ENCODE measurements at regions not wholly inside any gene's neighbourhood (a gene's known extent, or its start where the extent isn't known, plus 50 kb on each side); places are given as distances from the start of the nearest gene placed in this dataset.

- Mint-ChIP-seq H3K27me3 (no peaks in the 10 kb centered on the region), H3K36me3 (ENCODE audit: low read depth) (no peaks in the 10 kb centered on the region), H3K4me3 (no peak overlapping the region), H3K4me1 (no peaks in the 10 kb centered on the region), H3K27ac (no peak overlapping the region)
- H3K9me3 ChIP-seq (ENCODE audit: control insufficient read depth, low read length, poor library complexity, severe bottlenecking) = no peaks in the 10 kb centered on the region
- DNase-seq (no peak), ATAC-seq (no peak)
Measured at GRCh38 chr1:60390593-60391282, 317.2 kb upstream of the C1orf87 start.

- Mint-ChIP-seq H3K27me3 (no peaks in the 10 kb centered on the region), H3K27ac (no peak overlapping the region), H3K4me3 (no peak overlapping the region), H3K4me1 (no peaks in the 10 kb centered on the region), H3K36me3 (ENCODE audit: low read depth) (no peaks in the 10 kb centered on the region)
- no peaks in the 10 kb centered on the region for H3K9me3 ChIP-seq (ENCODE audit: control insufficient read depth, low read length, poor library complexity, severe bottlenecking)
- DNase-seq = no peak
- ATAC-seq = no peak
Measured at GRCh38 chr1:60388092-60388987, 314.8 kb upstream of the C1orf87 start.

GRCh38 chr1:60387175-60387574 lies 313.6 kb upstream of the C1orf87 start:
- no peak for DNase-seq
- H3K4me1 Mint-ChIP-seq = no peaks in the 10 kb centered on the region
- H3K9me3 ChIP-seq (ENCODE audit: control insufficient read depth, low read length, poor library complexity, severe bottlenecking) = no peaks in the 10 kb centered on the region
- no peak overlapping the region for H3K27ac Mint-ChIP-seq
- no peak overlapping the region for H3K4me3 Mint-ChIP-seq
- H3K27me3 Mint-ChIP-seq = no peaks in the 10 kb centered on the region
- no peak for ATAC-seq
- no peaks in the 10 kb centered on the region for H3K36me3 Mint-ChIP-seq (ENCODE audit: low read depth)

- Mint-ChIP-seq H3K27me3 (no peaks in the 10 kb centered on the region), H3K27ac (no peak overlapping the region), H3K36me3 (ENCODE audit: low read depth) (no peaks in the 10 kb centered on the region), H3K4me1 (no peaks in the 10 kb centered on the region), H3K4me3 (no peak overlapping the region)
- no peaks in the 10 kb centered on the region for H3K9me3 ChIP-seq (ENCODE audit: control insufficient read depth, low read length, poor library complexity, severe bottlenecking)
- no peak for DNase-seq
- no peak for ATAC-seq
Measured at GRCh38 chr1:60386249-60386648, 312.7 kb upstream of the C1orf87 start.

GRCh38 chr1:60376196-60376595 lies 302.6 kb upstream of the C1orf87 start:
- H3K27ac Mint-ChIP-seq = no peak overlapping the region
- no peak for ATAC-seq

GRCh38 chr1:60374537-60374936 lies 301.0 kb upstream of the C1orf87 start:
- Mint-ChIP-seq H3K27me3 (no peaks in the 10 kb centered on the region), H3K4me3 (no peak overlapping the region), H3K27ac (no peak overlapping the region), H3K4me1 (no peaks in the 10 kb centered on the region), H3K36me3 (ENCODE audit: low read depth) (no peaks in the 10 kb centered on the region)
- DNase-seq (no peak), ATAC-seq (no peak)
- peaks cover 5% of the 10 kb centered on the region for H3K9me3 ChIP-seq (ENCODE audit: control insufficient read depth, low read length, poor library complexity, severe bottlenecking)

More at GRCh38 chr1:60376196-60376595, 302.6 kb upstream of the C1orf87 start:
- H3K36me3 Mint-ChIP-seq (ENCODE audit: low read depth) = no peaks in the 10 kb centered on the region
- H3K4me3 Mint-ChIP-seq = no peak overlapping the region
- H3K9me3 ChIP-seq (ENCODE audit: control insufficient read depth, low read length, poor library complexity, severe bottlenecking) = no peaks in the 10 kb centered on the region
- H3K27me3 Mint-ChIP-seq = no peaks in the 10 kb centered on the region
- DNase-seq = no peak
- H3K4me1 Mint-ChIP-seq = no peaks in the 10 kb centered on the region

GRCh38 chr1:60367532-60367931 lies 294.0 kb upstream of the C1orf87 start:
- Mint-ChIP-seq H3K36me3 (ENCODE audit: low read depth) (no peaks in the 10 kb centered on the region), H3K4me1 (no peaks in the 10 kb centered on the region), H3K27ac (no peak overlapping the region), H3K4me3 (no peak overlapping the region), H3K27me3 (peaks cover 8% of the 10 kb centered on the region)
- DNase-seq (no peak), ATAC-seq (no peak)
- H3K9me3 ChIP-seq (ENCODE audit: control insufficient read depth, low read length, poor library complexity, severe bottlenecking) = peaks cover 5% of the 10 kb centered on the region

GRCh38 chr1:60359431-60359830 lies 285.9 kb upstream of the C1orf87 start:
- Mint-ChIP-seq H3K36me3 (ENCODE audit: low read depth) (no peaks in the 10 kb centered on the region), H3K27ac (no peak overlapping the region), H3K4me1 (no peaks in the 10 kb centered on the region), H3K4me3 (no peak overlapping the region), H3K27me3 (no peaks in the 10 kb centered on the region)
- ATAC-seq (no peak), DNase-seq (no peak)
- H3K9me3 ChIP-seq (ENCODE audit: control insufficient read depth, low read length, poor library complexity, severe bottlenecking) = no peaks in the 10 kb centered on the region

- H3K27me3 Mint-ChIP-seq = peaks cover 5% of the 10 kb centered on the region
- H3K36me3 Mint-ChIP-seq (ENCODE audit: low read depth) = no peaks in the 10 kb centered on the region
- no peak overlapping the region for H3K4me3 Mint-ChIP-seq
- ATAC-seq = no peak
- no peak for DNase-seq
- H3K4me1 Mint-ChIP-seq = no peaks in the 10 kb centered on the region
- no peaks in the 10 kb centered on the region for H3K9me3 ChIP-seq (ENCODE audit: control insufficient read depth, low read length, poor library complexity, severe bottlenecking)
- no peak overlapping the region for H3K27ac Mint-ChIP-seq
Measured at GRCh38 chr1:60350531-60350930, 277.0 kb upstream of the C1orf87 start.

GRCh38 chr1:60348884-60349283 lies 275.3 kb upstream of the C1orf87 start:
- Mint-ChIP-seq H3K4me1 (no peaks in the 10 kb centered on the region), H3K36me3 (ENCODE audit: low read depth) (no peaks in the 10 kb centered on the region), H3K27ac (no peak overlapping the region)

GRCh38 chr1:60345621-60346020 lies 272.1 kb upstream of the C1orf87 start:
- H3K4me3 Mint-ChIP-seq = no peak overlapping the region
- H3K4me1 Mint-ChIP-seq = no peaks in the 10 kb centered on the region
- ATAC-seq (no peak), DNase-seq (no peak)
- H3K36me3 Mint-ChIP-seq (ENCODE audit: low read depth) = no peaks in the 10 kb centered on the region
- no peak overlapping the region for H3K27ac Mint-ChIP-seq
- H3K27me3 Mint-ChIP-seq = peaks cover 5% of the 10 kb centered on the region
- no peaks in the 10 kb centered on the region for H3K9me3 ChIP-seq (ENCODE audit: control insufficient read depth, low read length, poor library complexity, severe bottlenecking)

More at GRCh38 chr1:60348884-60349283, 275.3 kb upstream of the C1orf87 start:
- H3K9me3 ChIP-seq (ENCODE audit: control insufficient read depth, low read length, poor library complexity, severe bottlenecking) = no peaks in the 10 kb centered on the region
- ATAC-seq (no peak), DNase-seq (no peak)
- peaks cover 5% of the 10 kb centered on the region for H3K27me3 Mint-ChIP-seq
- no peak overlapping the region for H3K4me3 Mint-ChIP-seq

GRCh38 chr1:60345049-60345448 lies 271.5 kb upstream of the C1orf87 start:
- no peak for DNase-seq
- no peak overlapping the region for H3K27ac Mint-ChIP-seq
- no peaks in the 10 kb centered on the region for H3K4me1 Mint-ChIP-seq
- H3K36me3 Mint-ChIP-seq (ENCODE audit: low read depth) = no peaks in the 10 kb centered on the region
- peaks cover 5% of the 10 kb centered on the region for H3K27me3 Mint-ChIP-seq
- no peak for ATAC-seq
- no peak overlapping the region for H3K4me3 Mint-ChIP-seq
- H3K9me3 ChIP-seq (ENCODE audit: control insufficient read depth, low read length, poor library complexity, severe bottlenecking) = no peaks in the 10 kb centered on the region

GRCh38 chr1:60343736-60344135 lies 270.2 kb upstream of the C1orf87 start:
- H3K27me3 Mint-ChIP-seq = peaks cover 5% of the 10 kb centered on the region
- no peak for DNase-seq
- H3K27ac Mint-ChIP-seq = no peak overlapping the region
- H3K4me3 Mint-ChIP-seq = no peak overlapping the region
- ATAC-seq = no peak
- no peaks in the 10 kb centered on the region for H3K36me3 Mint-ChIP-seq (ENCODE audit: low read depth)
- no peaks in the 10 kb centered on the region for H3K4me1 Mint-ChIP-seq
- H3K9me3 ChIP-seq (ENCODE audit: control insufficient read depth, low read length, poor library complexity, severe bottlenecking) = no peaks in the 10 kb centered on the region

Measured in T-helper 17 cell (primary cell).